ENCODE measurements at regions not wholly inside any gene's neighbourhood (a gene's known extent, or its start where the extent isn't known, plus 50 kb on each side); places are given as distances from the start of the nearest gene placed in this dataset.

DNA sequence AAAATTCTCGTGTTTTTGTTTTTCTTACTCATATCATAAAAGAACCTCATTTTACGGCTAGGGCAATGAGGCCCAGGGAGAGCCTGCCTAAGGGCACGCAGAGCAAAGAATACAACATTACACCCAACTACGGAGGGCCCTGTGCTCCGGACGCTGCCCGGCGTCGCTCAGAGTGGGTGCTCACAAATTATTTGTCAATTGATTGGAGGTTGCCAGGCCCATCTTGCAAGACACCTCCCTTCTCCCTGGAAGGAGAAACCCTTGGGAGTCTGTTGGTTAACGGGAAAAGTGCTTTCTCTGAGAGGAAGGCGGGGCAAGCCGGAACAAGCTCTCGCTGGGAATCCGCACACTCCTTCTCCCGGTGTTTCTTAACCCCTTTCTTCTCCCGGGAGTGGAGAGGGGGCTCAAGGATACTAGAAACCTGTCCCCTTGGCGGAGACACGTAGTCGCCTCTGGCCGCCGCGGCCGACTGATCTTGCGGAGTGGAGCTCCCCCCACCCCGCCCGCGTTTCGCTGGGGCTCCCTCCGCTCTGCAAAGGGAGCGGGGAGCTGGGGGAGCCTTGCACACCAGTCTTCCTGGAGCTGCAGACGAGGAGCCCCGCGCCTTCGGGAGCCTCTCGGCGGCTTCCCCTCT lies 599.3 kb upstream of the SGCD start:
- no peak for DNase-seq (ENCODE audit: low spot score)
- intact Hi-C loops (cut with DNase I): loop anchor here (5.0 kb wide), 3 partner anchors 245 to 755 kb away; no protein-coding TSS in a partner anchor

DNA sequence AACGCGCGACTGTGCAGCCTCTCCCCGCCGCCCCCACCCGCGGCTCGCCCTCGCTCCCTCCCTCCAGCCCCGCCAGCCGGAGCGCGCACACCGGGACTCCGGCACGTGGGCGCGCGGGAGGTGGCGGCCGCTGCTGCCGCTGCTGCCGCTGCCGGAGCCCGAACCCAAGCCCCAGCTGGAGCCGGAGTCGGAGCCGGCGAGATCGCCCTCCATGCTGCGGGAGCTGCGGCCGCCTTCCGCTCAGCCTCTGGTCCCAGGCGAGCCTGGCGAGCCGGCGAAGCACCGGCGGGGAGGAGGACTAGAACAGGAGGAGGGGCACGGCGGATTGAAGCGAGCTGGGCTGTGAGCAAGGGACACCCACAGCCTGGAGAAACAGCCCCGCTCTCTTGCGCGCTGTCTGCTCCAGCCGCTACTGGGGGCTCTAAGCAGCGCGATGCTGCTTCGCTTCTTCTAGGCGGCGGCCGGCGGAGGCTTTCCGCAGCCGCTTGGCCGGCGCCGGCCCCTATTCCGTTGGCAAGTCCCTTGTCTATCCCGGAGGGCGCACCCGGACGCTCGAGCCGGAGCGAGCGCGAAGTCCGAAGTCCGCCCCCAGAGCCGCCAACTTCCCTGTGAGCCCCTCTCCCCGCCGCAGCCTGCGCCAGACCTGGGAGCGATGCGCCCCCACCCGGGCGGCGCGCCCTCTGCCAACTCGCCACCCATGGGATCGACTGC lies 598.7 kb upstream of the SGCD start:
- intact Hi-C loops (cut with DNase I): loop anchor here (5.0 kb wide), 3 partner anchors 246 to 756 kb away; no protein-coding TSS in a partner anchor
- peak; percentile 79 for DNase-seq (ENCODE audit: low spot score)

DNA sequence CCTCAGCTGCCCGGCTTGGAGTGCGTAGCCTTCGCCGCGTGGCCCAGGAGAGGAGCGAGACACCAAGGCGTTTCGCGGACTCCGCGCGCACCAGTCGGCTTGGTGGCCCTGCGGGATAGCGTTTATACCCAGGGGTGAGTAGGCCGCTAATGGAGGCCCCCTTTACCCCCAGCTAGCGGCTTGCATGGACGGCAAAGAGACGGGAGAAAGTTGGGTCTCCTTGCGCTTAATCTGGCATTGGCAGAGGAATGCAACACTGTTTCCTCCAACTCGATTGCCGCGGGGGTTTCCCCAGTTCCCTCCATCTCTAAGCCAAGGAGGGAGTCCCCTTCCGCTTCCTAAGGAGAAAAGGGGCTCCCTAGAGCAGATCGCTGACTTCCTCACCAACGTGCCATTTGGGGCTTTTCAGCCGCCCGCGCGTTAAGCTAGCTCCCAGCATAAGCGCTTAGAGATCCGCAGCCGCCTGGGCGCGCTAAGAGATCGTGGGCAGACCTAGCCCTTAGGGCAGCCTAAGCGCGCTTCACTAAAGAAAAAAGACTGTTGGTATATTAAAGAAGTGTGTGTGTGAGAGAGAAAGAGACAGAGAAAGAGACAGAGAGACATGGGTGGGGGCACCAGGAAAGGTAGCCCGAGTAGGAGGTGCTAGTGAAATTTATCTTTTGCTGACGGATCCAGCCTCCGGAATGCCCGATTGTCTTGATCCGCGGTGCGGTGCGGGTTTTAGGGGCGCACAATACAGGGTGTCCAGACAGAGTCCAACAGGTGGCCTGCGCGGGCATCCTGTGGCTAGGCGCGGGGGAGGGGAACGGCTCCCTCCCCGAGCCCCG lies 597.9 kb upstream of the SGCD start:
- no peak for DNase-seq (ENCODE audit: low spot score)
- intact Hi-C loops (cut with DNase I): loop anchor here (5.0 kb wide), 3 partner anchors 247 to 757 kb away; no protein-coding TSS in a partner anchor

DNA sequence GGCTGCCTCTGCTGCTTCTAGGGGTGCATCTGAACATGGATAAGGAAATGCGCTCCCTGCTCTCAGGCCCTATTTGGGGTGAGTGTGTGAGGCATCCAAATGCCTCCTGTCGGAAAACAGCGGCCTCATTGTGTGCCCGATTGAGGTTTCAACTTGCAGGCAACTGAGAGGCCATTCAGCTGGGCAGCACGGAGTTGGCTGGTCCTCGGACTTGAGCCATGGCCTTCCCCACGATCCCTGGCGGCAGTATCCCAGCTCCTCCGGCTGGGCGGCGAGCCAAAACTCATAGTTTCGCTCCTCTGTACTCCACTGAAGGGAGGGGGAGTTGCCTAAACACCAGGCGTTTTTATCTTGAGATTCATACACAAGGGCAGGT lies 597.3 kb upstream of the SGCD start:
- intact Hi-C loops (cut with DNase I): loop anchor here (5.0 to 10.0 kb wide), 5 partner anchors 247 to 757 kb away; no protein-coding TSS in a partner anchor
- DNase-seq (ENCODE audit: low spot score): peak; percentile 78

DNA sequence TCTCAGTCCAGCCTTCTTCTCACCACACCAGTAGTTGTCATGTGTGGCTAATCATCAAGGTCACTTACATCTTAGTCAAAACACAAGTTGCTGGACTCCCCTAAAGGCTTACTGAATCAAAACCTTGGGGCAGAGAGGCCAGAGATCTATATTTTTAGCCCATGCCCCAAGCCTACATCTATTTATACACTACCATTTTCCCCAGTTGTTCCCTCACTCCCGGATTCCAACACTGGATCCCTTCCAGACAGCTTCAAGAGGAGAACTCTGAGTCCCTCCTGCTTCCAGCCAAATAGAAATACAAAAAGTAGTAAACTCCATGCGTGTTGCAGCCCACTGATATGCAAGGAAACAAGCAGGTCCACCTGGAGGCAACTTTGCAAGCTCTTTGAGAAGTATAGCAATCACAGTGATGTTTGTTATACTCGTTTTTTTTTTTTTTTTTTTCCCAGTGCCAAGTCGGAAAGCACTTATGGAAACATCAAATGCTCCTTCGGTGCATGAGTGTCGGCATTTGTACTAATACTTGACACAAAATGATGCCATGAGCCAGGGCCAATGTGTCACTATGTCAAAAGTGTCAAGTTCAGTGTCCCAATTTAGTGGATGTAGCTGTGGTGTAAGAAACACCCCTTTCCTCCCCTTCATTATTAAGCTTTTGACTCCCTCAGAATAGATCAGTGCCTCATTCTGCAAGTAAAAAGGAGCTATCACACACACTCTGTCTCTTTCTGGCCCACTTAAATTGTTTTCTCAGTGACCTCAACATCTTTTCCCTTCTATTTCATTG lies 594.2 kb upstream of the SGCD start:
- DNase-seq (ENCODE audit: low spot score): no peak
- intact Hi-C loops (cut with DNase I): loop anchor here (10.0 kb wide), 2 partner anchors 302 to 638 kb away; no protein-coding TSS in a partner anchor

DNA sequence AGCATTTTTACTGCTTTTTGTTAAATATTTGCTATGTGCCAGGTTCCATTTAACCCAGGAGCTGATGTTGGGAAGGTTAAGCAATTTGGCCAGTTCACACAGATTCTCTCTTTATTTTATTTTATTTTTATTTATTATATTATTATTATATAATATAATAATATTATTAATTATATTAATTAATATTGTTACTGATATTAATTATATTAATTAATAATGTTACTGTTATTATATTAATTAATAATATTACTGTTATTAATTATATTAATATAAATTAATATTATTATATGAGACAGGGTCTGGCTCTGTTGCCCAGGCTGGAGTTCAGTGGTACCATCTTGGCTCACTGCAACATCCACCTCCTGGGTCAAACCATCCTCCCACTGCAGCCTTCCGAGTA lies 593.0 kb upstream of the SGCD start:
- intact Hi-C loops (cut with DNase I): loop anchor here (2.0 to 10.0 kb wide), 3 partner anchors 21 to 639 kb away; no protein-coding TSS in a partner anchor
- DNase-seq (ENCODE audit: low spot score): no peak

DNA sequence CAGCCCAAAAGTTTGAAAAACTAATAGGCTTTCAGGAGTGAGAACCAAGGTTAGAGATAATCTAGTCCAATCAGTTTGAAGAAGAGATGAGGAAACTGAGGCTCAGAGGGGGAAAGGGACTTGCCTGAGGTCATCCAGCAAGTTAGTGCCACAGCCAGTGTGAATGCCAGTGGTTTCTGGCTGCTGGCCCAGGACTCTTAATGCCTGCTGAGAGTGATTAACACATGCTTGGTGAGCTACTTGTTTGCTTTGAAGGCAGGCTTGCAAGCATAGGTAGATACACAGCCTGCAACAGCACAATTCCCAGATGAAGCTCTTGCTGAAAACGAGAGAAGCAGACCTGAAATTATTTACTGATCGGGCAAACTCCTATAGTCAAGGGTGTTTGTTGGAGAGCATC lies 591.6 kb upstream of the SGCD start:
- intact Hi-C loops (cut with DNase I): loop anchor here (2.0 to 10.0 kb wide), 3 partner anchors 19 to 641 kb away; no protein-coding TSS in a partner anchor
- DNase-seq (ENCODE audit: low spot score): no peak

DNA sequence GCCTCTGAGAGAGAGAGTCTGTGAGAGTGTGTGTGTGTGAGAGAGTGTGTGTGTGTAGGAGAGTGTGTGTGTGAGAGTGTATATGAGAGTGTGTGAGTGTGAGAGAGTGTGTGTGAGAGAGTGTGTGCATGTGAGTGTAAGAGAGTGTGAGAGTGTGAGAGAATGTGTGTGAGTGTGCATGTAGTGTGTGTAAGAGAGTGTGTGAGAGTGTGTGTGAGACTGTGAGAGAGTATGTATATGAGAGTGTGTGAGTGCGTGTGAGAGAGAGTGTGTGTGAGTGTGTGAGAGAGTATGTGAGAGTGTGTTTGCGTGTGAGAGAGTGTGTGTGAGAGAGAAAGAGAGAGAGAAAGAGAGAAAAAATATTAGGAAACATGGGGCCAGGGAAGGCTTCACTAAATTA lies 588.3 kb upstream of the SGCD start:
- DNase-seq (ENCODE audit: low spot score): no peak
- intact Hi-C loops (cut with DNase I): loop anchor here (10.0 kb wide), 2 partner anchors 296 to 644 kb away; no protein-coding TSS in a partner anchor

DNA sequence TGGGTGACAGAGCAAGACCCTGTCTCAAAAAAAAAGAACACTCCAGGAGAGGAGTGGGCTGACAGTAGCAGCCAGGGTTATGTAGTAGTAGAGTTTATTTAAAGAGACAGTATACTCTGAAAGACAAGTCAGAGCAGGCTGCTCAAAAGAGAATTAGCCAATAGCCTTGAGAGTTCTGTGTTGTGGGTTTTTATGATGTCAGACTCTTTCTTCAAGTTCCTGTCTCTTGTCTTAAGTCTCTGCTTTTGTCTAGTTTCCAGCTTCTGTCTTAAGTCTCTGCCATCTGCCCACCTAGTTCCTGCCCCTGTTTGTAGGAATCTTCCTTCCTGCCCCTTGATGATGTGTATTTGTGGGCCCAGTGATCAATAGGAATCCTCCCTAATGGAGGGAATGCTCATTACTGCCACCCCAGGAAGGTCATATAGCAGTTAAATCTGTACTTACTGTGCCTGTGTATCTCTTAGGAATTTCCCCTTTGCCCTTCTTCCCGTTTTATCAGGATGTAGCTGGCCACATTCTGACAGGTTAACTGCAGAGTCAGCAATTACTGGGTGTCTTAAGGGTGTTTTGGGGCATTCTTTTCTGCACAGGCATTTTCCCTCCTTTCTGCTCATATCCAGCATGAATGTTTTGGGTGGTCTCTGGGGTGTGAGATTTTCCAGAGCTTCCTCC lies 580.5 kb upstream of the SGCD start:
- DNase-seq (ENCODE audit: low spot score): no peak
- intact Hi-C loops (cut with DNase I): no loop called here

DNA sequence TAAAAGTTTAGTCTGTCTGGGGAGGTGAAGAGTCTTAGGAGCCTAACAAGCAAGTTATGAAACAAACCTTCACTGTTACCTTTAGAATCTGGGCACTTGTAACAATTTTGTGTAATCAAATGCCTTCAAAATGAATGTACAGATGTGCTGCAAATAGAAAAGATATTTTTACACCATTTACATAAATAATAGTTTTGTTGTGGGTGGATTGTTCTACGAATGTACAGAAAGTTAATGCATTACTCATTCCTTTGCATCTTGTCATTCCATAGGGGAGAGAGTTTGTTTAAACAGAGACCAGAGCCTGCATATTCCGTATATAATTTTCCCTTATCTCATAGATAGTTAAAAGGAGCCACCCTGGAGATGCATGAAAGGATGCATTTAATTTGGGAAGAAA lies 576.9 kb upstream of the SGCD start:
- intact Hi-C loops (cut with DNase I): no loop called here
- DNase-seq (ENCODE audit: low spot score): no peak

DNA sequence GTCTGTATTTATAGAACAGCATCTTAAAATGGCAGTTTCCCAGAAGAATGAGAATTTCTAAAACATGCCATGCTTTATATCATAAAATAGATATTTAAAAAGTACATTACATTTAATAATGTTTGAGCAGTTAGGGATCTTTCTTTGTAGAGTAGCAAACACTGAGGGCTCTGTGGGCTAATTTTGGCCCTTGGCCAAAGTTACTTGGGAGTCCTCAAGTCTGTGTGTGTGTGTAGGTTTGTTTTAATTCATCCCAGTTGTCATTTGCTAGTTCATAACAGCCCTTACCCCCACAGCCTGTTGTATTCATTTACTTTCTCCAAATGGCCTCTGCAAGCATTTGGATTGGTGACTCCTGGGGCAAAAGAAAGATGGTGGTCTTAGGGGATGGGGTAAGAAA lies 576.4 kb upstream of the SGCD start:
- intact Hi-C loops (cut with DNase I): no loop called here
- no peak for DNase-seq (ENCODE audit: low spot score)

DNA sequence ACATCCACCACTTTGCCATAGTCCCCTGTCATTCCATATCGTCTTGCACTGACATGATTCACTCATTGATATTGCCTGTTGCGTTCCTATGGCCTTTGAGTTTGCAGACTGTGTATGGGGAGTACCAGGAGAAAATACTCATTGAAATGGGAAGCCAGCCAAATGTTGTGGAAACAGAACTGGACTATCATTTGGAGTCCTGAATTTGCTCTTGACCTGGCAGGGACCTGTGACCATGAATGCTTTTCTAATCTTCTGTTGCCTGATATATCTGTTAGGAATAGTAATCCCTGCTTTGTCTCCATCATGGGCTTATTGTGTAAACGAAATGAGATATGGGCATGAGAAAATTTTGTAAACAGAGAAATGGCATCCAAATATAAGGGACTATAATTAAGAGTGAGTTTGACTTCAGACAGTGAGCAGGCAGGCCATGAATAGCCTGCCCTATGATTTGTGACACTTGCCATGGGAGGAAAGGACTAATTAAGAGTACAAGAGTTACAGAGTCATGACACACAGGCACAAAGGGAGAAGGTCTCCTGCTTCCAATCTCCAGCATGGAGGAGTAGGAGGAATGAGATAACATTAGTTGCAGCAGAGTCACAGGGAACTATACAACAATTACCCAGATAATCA lies 572.9 kb upstream of the SGCD start:
- intact Hi-C loops (cut with DNase I): loop anchor here (2.0 kb wide), 1 partner anchor 19 kb away; no protein-coding TSS in a partner anchor
- DNase-seq (ENCODE audit: low spot score): no peak

DNA sequence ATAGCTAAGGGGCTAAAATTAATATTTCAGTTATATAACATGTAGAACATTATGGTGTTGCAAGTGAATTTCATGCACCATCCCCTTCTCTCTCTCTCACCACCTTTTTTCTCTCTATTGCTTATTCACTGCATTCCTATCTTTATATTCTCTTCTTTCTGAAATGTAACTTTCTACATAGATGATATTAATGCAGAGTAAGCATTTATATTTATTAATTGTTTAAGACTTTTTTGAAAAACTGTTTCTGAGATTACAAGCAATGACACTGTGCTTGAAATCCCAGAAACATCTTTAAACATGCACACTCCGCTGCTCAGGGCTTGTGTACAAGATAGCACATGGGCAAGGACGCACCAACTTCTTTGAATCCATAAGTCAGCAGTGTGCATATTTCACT lies 567.7 kb upstream of the SGCD start:
- no peak for DNase-seq (ENCODE audit: low spot score)
- intact Hi-C loops (cut with DNase I): no loop called here

DNA sequence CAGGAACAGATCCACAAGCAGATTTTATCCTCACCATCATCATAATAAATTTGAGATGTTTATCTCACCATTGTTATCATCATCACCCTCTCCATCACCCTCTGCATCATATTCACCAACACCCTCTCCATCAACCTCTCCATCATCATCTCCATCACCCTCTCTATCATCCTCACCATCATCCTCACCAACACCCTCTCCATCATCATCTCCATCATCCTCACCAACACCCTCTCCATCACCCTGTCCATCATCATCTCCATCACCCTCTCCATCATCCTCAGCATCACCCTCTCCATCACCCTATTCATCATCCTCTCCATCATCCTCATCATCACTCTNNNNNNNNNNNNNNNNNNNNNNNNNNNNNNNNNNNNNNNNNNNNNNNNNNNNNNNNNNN lies 567.0 kb upstream of the SGCD start:
- intact Hi-C loops (cut with DNase I): no loop called here
- DNase-seq (ENCODE audit: low spot score): no peak

DNA sequence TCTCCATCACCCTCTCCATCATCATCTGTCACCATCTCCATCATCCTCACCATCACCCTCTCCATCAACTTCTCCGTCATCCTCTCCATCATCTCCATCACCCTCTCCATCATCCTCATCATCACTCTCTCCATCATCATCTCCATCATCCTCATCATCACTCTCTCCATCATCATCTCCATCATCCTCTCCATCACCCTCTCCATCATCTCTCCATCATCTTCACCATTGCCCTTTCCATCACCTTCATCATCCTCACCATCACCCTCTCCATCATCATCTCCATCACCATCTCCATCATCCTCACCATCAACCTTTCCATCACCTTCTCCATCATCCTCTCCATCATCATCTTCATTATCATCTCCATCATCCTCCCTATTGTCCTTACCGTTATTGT lies 565.5 kb upstream of the SGCD start:
- DNase-seq (ENCODE audit: low spot score): no peak
- intact Hi-C loops (cut with DNase I): no loop called here

DNA sequence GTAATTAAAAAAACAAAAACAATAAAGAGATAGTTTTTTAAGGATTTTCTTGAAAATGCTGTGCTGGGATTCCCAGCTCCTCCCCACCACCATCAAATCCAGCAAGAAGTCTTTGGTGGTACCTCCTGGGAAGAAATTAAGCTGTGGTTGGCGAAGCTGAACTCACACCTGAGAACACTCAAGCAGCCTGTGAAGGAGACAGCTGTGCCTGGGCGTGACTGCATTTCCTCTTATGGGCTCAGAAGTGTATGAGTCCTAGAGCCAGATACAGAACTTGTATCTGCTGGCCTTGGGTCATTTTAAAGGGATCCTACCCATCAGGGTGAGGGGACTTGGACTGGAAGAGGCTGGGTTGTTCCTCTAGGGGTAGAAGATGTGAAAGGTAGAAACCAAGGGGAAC lies 561.2 kb upstream of the SGCD start:
- DNase-seq (ENCODE audit: low spot score): no peak
- intact Hi-C loops (cut with DNase I): no loop called here

DNA sequence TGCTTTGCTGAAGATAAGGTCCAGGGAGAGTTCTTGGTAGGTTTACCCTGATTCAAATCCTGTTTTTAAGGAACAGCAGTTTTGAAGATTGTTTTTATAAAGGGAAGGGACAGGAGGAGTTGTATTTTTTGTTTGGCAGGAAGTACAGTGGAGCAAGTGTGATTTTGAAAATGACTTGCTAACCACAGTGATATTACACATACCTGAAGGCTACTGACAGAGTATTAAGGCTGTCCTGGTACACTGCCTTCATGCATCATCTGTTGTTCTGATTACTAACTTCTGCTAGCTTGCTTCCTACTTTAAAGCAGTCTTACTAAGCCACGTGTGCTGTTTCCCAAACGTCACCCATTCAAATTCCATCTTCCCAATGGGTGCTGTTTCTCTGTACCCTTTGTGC lies 559.5 kb upstream of the SGCD start:
- intact Hi-C loops (cut with DNase I): no loop called here
- no peak for DNase-seq (ENCODE audit: low spot score)

DNA sequence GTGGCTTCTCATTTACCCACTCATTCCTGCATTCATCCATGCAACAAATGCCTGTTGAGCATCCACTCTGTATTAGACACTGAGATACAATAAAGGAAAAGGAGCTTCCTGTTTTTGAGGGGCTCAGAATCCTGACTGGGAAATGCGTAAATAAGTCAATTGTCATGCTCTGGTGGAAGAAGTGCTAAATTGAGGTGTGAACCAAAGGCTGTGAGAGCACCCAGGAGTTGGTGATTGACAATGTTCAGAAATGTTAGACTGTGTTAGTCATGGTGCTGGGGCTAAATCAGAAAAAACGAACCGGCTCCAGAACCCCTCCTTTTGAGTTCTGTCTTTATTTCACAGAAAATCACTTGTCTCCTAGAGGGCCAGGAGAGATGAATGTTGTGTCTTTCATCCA lies 558.6 kb upstream of the SGCD start:
- intact Hi-C loops (cut with DNase I): no loop called here
- no peak for DNase-seq (ENCODE audit: low spot score)

Data from cardiac septum (tissue), 1 donor.